A673 (cell line): ENCODE measurements at regions not wholly inside any gene's neighbourhood (a gene's known extent, or its start where the extent isn't known, plus 50 kb on each side); places are given as distances from the start of the nearest gene placed in this dataset.

Experiments used
- BruUV-seq: library from RNA; stranded (reverse); fragments of 400-500 nt; replicated peaks from 2 replicates; lab custom pipeline; 2021; lab: Mats Ljungman, UMichigan
- CTCF ChIA-PET: fragments of 300-600 bp; sonication (Branson Sonifier 250); formaldehyde crosslinking; loops from one replicate; lab custom pipeline; 2022; ENCODE audit warnings: antibody characterized with exemption; lab: Charles Lee
- POLR2A ChIA-PET: fragments of 300-600 bp; sonication (Branson Sonifier 250); formaldehyde crosslinking; loops from one replicate; lab custom pipeline; 2022; ENCODE audit warnings: antibody characterized with exemption; ENCODE audit not compliant: low non-redundant PET; lab: Charles Lee
- DNase-seq: peaks from one replicate; pipeline ENCODE4 v3.0.0-alpha.2; 2015; ENCODE audit warnings: low spot score
- H3K27ac ChIP-seq: fragments of 200-600 bp; sonication (generic); 2 replicates; pipeline ENCODE4 v1.5.1; 2016; ENCODE audit warnings: mixed run types, low read depth, mild to moderate bottlenecking, mixed read lengths, antibody characterized with exemption, low read length; ENCODE audit not compliant: poor library complexity, severe bottlenecking
- H3K27me3 ChIP-seq: fragments of 200-600 bp; sonication (generic); replicated peaks from 2 replicates; pipeline ENCODE4 v1.6.1; 2017; ENCODE audit warnings: mixed run types, low read depth, mild to moderate bottlenecking, mixed read lengths, antibody characterized with exemption, low read length; ENCODE audit not compliant: insufficient read depth, poor library complexity
- H3K36me3 ChIP-seq: fragments of 200-600 bp; sonication (generic); 2 replicates; pipeline ENCODE4 v1.6.1; 2016; ENCODE audit warnings: mixed run types, mild to moderate bottlenecking, mixed read lengths, antibody characterized with exemption, low read length; ENCODE audit not compliant: insufficient read depth, poor library complexity, severe bottlenecking
- H3K4me1 ChIP-seq: fragments of 200-600 bp; sonication (generic); 2 replicates; pipeline ENCODE4 v1.6.1; 2017; ENCODE audit warnings: mixed run types, mild to moderate bottlenecking, mixed read lengths, antibody characterized with exemption, low read length; ENCODE audit not compliant: insufficient read depth, poor library complexity, severe bottlenecking
- H3K4me3 ChIP-seq: fragments of 200-600 bp; sonication (generic); 2 replicates; pipeline ENCODE4 v1.5.1; 2016; ENCODE audit warnings: low read depth, mixed run types, mild to moderate bottlenecking, mixed read lengths, low read length; ENCODE audit not compliant: poor library complexity, severe bottlenecking
- H3K9me3 ChIP-seq: fragments of 200-600 bp; sonication (generic); 2 replicates; pipeline ENCODE4 v1.6.1; 2016; ENCODE audit warnings: mixed run types, low read depth, mild to moderate bottlenecking, mixed read lengths, antibody characterized with exemption, low read length; ENCODE audit not compliant: poor library complexity, severe bottlenecking
- EZH2 ChIP-seq: fragments of 200-600 bp; sonication (generic); IDR thresholded peaks from 2 replicates; pipeline ENCODE4 v1.6.1; 2017; ENCODE audit warnings: borderline replicate concordance, low read depth, mild to moderate bottlenecking, mixed read lengths, antibody characterized with exemption, low read length; ENCODE audit not compliant: poor library complexity, severe bottlenecking
- intact Hi-C: fragments of 100-400 bp; cut with micrococcal nuclease; formaldehyde crosslinking; loops from one replicate; pipeline ENCODE4 v1.10.0; 2022; ENCODE audit not compliant: unreplicated experiment
- TF ChIP-seq, protein P1 (sequence below): fragments of 300-800, 200-600 bp; sonication (generic); conservative IDR thresholded peaks from 2 replicates; pipeline ENCODE4 v1.5.1; 2017; ENCODE audit warnings: low read depth, mild to moderate bottlenecking, antibody characterized with exemption, low read length, moderate library complexity, mixed read lengths

DNA sequence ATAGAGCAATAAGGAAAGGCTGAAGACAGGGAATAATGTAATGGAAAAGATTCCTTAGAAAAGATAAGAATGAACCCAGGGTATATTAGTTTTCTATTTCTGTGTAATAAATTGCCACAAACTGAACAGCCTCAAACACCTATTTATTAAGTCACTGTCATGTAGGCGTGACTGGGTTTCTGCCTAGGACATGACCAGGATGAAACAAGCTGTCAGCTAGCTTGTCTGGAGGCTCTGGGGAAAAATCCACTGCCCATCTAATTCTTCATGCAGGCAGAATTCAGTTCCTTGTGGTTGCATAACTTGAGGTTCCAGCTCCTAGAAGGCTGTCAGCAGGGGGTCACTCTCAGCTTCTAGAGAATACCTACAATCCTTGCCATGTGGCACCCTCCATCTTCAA lies 277.7 kb downstream of the TMA16 start:
- intact Hi-C loops, result no loop called here
- POLR2A ChIA-PET, result no interaction called here
- no peak overlapping the region for H3K27ac ChIP-seq

DNA sequence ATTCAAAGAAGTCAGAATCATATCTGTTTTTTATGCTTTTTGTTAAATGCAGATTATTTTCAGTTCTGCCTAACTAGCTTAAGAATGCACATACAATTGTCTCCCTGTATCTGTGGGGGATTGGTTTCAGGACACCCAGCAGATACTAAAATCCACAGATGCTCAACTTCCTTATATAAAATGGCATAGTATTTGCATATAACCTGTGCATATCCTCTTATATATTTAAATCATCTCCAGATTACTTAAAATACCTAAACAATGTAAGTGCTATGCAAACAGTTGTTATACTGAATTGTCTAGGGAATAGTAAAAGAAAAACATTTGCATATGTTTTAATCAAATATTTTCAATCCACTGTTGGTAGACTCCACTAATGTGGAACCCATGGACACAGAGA lies 279.4 kb downstream of the TMA16 start:
- Histone ChIP-seq H3K4me3 (no peak overlapping the region), H3K27ac (no peak overlapping the region), H3K36me3 (no peaks in the 10 kb centered on the region), H3K27me3 (no peaks in the 10 kb centered on the region), H3K9me3 (no peaks in the 10 kb centered on the region), H3K4me1 (peaks cover 6% of the 10 kb centered on the region)
- POLR2A ChIA-PET, result no interaction called here
- TF ChIP-seq EZH2, result no peak
- TF ChIP-seq, protein P1, sequence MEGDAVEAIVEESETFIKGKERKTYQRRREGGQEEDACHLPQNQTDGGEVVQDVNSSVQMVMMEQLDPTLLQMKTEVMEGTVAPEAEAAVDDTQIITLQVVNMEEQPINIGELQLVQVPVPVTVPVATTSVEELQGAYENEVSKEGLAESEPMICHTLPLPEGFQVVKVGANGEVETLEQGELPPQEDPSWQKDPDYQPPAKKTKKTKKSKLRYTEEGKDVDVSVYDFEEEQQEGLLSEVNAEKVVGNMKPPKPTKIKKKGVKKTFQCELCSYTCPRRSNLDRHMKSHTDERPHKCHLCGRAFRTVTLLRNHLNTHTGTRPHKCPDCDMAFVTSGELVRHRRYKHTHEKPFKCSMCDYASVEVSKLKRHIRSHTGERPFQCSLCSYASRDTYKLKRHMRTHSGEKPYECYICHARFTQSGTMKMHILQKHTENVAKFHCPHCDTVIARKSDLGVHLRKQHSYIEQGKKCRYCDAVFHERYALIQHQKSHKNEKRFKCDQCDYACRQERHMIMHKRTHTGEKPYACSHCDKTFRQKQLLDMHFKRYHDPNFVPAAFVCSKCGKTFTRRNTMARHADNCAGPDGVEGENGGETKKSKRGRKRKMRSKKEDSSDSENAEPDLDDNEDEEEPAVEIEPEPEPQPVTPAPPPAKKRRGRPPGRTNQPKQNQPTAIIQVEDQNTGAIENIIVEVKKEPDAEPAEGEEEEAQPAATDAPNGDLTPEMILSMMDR, result no peak
- no TSS peak for BruUV-seq
- DNase-seq, result no peak
- CTCF ChIA-PET, result no interaction called here
- intact Hi-C loops, result no loop called here

More for the DNA sequence above, 277.7 kb downstream of the TMA16 start:
- no peaks in the 10 kb centered on the region for H3K9me3 ChIP-seq
- TF ChIP-seq EZH2, result no peak
- TF ChIP-seq, protein P1, result no peak
- no TSS peak for BruUV-seq
- peaks cover 17% of the 10 kb centered on the region for H3K4me1 ChIP-seq
- H3K36me3 ChIP-seq, result no peaks in the 10 kb centered on the region
- CTCF ChIA-PET, result no interaction called here
- H3K27me3 ChIP-seq, result no peaks in the 10 kb centered on the region
- DNase-seq, result peak; percentile 31
- no peak overlapping the region for H3K4me3 ChIP-seq

DNA sequence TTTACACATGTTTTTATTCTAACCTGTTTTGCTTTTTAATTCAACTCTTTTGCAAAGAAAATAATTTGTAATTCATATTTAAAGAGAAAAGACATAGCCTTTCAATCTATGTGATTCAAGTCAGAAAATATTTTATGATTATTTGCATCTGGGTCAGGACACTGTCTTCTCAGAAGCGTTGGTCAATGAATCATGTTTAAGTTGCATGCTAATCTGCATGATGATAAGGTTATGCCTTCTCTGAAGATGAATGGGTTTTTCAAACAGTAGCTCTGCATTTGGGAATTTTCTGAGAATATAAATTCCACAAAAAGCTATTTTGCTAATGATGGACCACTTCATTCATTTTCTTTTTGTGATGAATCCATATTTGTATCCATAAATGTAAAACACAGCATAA lies 282.5 kb downstream of the TMA16 start:
- BruUV-seq, result no TSS peak
- Histone ChIP-seq H3K9me3 (no peaks in the 10 kb centered on the region), H3K27me3 (no peaks in the 10 kb centered on the region), H3K4me3 (no peak overlapping the region), H3K27ac (no peak overlapping the region), H3K4me1 (peaks cover 6% of the 10 kb centered on the region), H3K36me3 (no peaks in the 10 kb centered on the region)
- CTCF ChIA-PET, result no interaction called here
- intact Hi-C loops, result no loop called here
- POLR2A ChIA-PET, result no interaction called here
- TF ChIP-seq, protein P1, result no peak
- TF ChIP-seq EZH2, result no peak
- no peak for DNase-seq
